ENCODE measurements at regions not wholly inside any gene's neighbourhood (a gene's known extent, or its start where the extent isn't known, plus 50 kb on each side); places are given as distances from the start of the nearest gene placed in this dataset.
"Not testable (repeated sequence)": the region's sequence is repeated elsewhere in the genome, so short reads cannot be mapped to it uniquely, and the experiment has no call there.

DNA sequence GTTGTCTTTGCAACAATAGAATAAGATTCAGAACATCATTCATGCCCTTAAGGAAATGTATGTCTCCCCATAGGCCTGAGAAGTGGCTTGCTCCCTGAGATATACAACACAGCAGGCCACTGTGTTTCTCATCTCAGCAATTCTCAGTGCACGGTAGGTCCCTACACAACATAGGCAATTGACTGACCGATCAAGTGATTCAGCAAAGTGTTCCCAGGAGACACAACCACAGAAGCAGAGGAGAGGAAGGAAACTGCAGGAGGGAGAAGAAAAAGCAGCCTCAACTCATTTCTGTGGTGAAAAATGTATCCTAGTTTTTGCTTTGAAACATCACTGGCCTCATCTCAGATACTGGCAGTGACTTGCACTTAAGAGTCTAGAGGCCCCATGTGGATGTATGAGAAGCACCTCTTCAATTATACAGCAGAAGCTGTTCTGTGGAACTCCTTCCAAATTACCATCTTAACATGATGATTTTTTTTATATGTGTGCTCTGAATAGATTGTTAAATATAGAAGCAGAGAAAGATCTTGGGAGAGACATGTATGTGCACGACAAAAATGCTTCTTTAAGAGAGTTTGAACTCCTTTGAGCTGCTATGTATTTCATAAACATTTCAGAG lies 306.8 kb downstream of the XPNPEP1 start:
- no peak overlapping the region for H3K9ac ChIP-seq (ENCODE audit: low read depth, low read length, poor library complexity, severe bottlenecking)
- no peaks in the 10 kb centered on the region for H3K27me3 ChIP-seq (ENCODE audit: insufficient read depth, low read length, poor library complexity, severe bottlenecking)
- no peaks in the 10 kb centered on the region for H3K4me1 ChIP-seq (ENCODE audit: insufficient read depth, low read length, poor library complexity, severe bottlenecking)
- no peak overlapping the region for H2AFZ ChIP-seq (ENCODE audit: low read length)
- no peaks in the 10 kb centered on the region for H4K20me1 ChIP-seq (ENCODE audit: insufficient read depth, low read length, poor library complexity, severe bottlenecking)
- H3K4me3 ChIP-seq (ENCODE audit: low read length, poor library complexity, severe bottlenecking): no peak overlapping the region
- no peak overlapping the region for H3K4me2 ChIP-seq (ENCODE audit: low read depth, low read length, poor library complexity, severe bottlenecking)
- no peaks in the 10 kb centered on the region for H3K36me3 ChIP-seq (ENCODE audit: insufficient read depth, low read length)
- no peaks in the 10 kb centered on the region for H3K79me2 ChIP-seq (ENCODE audit: insufficient read depth, low read length)
- H3F3A ChIP-seq (ENCODE audit: low read depth): no peaks in the 10 kb centered on the region
- H3K9me3 ChIP-seq (ENCODE audit: insufficient read depth, low read depth, low read length): no peaks in the 10 kb centered on the region
- TF ChIP-seq EZH2phosphoT487 (IDR thresholded peaks at IDR 0.05; ENCODE audit: borderline replicate concordance) (no peak), CTCF (conservative IDR thresholded peaks at IDR 0.05; ENCODE audit: low read length) (no peak)
- no peaks in the 10 kb centered on the region for H3K9me2 ChIP-seq (replicated peaks; ENCODE audit: low read depth, low read length)

GRCh38 chr10:109595356-109595755 lies 328.0 kb downstream of the XPNPEP1 start:
- not testable (repeated sequence) for H3K27me3 ChIP-seq (ENCODE audit: insufficient read depth, low read length, poor library complexity, severe bottlenecking); H3K4me3 ChIP-seq (ENCODE audit: low read length, poor library complexity, severe bottlenecking)

GRCh38 chr10:109593682-109594081 lies 329.6 kb downstream of the XPNPEP1 start:
- no peaks in the 10 kb centered on the region for H3K27me3 ChIP-seq (ENCODE audit: insufficient read depth, low read length, poor library complexity, severe bottlenecking)
- H3K9ac ChIP-seq (ENCODE audit: low read depth, low read length, poor library complexity, severe bottlenecking): no peak overlapping the region
- no peaks in the 10 kb centered on the region; the same call in 1 of the 2 replicates for H3K9me3 ChIP-seq (ENCODE audit: insufficient read depth, low read depth, low read length)
- no peaks in the 10 kb centered on the region for H3K9me2 ChIP-seq (replicated peaks; ENCODE audit: low read depth, low read length)
- H2AFZ ChIP-seq (ENCODE audit: low read length): no peak overlapping the region
- no peaks in the 10 kb centered on the region for H3K36me3 ChIP-seq (ENCODE audit: insufficient read depth, low read length)
- TF ChIP-seq CTCF (conservative IDR thresholded peaks at IDR 0.05; ENCODE audit: low read length): no peak
- no peak for TF ChIP-seq EZH2phosphoT487 (IDR thresholded peaks at IDR 0.05; ENCODE audit: borderline replicate concordance)
- H3F3A ChIP-seq (ENCODE audit: low read depth): no peaks in the 10 kb centered on the region
- no peaks in the 10 kb centered on the region for H3K4me1 ChIP-seq (ENCODE audit: insufficient read depth, low read length, poor library complexity, severe bottlenecking)
- H3K4me3 ChIP-seq (ENCODE audit: low read length, poor library complexity, severe bottlenecking): no peak overlapping the region
- no peaks in the 10 kb centered on the region for H4K20me1 ChIP-seq (ENCODE audit: insufficient read depth, low read length, poor library complexity, severe bottlenecking)
- H3K79me2 ChIP-seq (ENCODE audit: insufficient read depth, low read length): no peaks in the 10 kb centered on the region
- H3K4me2 ChIP-seq (ENCODE audit: low read depth, low read length, poor library complexity, severe bottlenecking): no peak overlapping the region

More at GRCh38 chr10:109595356-109595755, 328.0 kb downstream of the XPNPEP1 start:
- H3K9me2 ChIP-seq (replicated peaks; ENCODE audit: low read depth, low read length); H3K9ac ChIP-seq (ENCODE audit: low read depth, low read length, poor library complexity, severe bottlenecking); H3K4me2 ChIP-seq (ENCODE audit: low read depth, low read length, poor library complexity, severe bottlenecking); H3K4me1 ChIP-seq (ENCODE audit: insufficient read depth, low read length, poor library complexity, severe bottlenecking); H2AFZ ChIP-seq (ENCODE audit: low read length); H3K9me3 ChIP-seq (ENCODE audit: insufficient read depth, low read depth, low read length); H3K79me2 ChIP-seq (ENCODE audit: insufficient read depth, low read length); H3F3A ChIP-seq (ENCODE audit: low read depth); H3K36me3 ChIP-seq (ENCODE audit: insufficient read depth, low read length); H4K20me1 ChIP-seq (ENCODE audit: insufficient read depth, low read length, poor library complexity, severe bottlenecking): not testable (repeated sequence)

DNA sequence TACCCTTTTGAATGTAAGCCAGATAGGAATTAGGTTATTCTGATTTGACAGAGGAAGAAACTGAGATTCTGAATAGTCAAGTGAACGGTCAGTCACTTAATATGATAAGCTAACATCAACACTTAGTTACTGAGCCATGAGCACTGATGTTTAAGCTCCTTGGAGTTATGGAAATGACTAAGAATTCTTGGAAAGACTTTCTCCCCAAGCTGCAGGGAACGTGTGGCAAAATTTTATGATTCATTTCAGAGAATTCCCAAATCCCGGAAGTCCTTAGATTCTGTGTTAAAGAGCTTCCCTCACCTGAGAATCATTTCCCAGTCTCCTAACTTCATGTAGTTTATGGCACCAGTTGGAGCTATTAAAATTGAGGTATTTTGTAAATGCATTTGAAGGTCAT lies 330.9 kb downstream of the XPNPEP1 start:
- H3K79me2 ChIP-seq (ENCODE audit: insufficient read depth, low read length): no peaks in the 10 kb centered on the region
- H3K9me3 ChIP-seq (ENCODE audit: insufficient read depth, low read depth, low read length): no peaks in the 10 kb centered on the region; the same call in 1 of the 2 replicates
- no peaks in the 10 kb centered on the region for H3K9me2 ChIP-seq (replicated peaks; ENCODE audit: low read depth, low read length)
- TF ChIP-seq EZH2phosphoT487 (IDR thresholded peaks at IDR 0.05; ENCODE audit: borderline replicate concordance) (no peak), CTCF (conservative IDR thresholded peaks at IDR 0.05; ENCODE audit: low read length) (no peak)
- no peak overlapping the region for H3K4me3 ChIP-seq (ENCODE audit: low read length, poor library complexity, severe bottlenecking)
- H3K36me3 ChIP-seq (ENCODE audit: insufficient read depth, low read length): no peaks in the 10 kb centered on the region
- H3K4me1 ChIP-seq (ENCODE audit: insufficient read depth, low read length, poor library complexity, severe bottlenecking): no peaks in the 10 kb centered on the region
- no peak overlapping the region for H2AFZ ChIP-seq (ENCODE audit: low read length)
- H3K27me3 ChIP-seq (ENCODE audit: insufficient read depth, low read length, poor library complexity, severe bottlenecking): no peaks in the 10 kb centered on the region
- no peaks in the 10 kb centered on the region for H4K20me1 ChIP-seq (ENCODE audit: insufficient read depth, low read length, poor library complexity, severe bottlenecking)
- H3F3A ChIP-seq (ENCODE audit: low read depth): no peaks in the 10 kb centered on the region
- no peak overlapping the region for H3K4me2 ChIP-seq (ENCODE audit: low read depth, low read length, poor library complexity, severe bottlenecking)
- H3K9ac ChIP-seq (ENCODE audit: low read depth, low read length, poor library complexity, severe bottlenecking): no peak overlapping the region

Measured in Loucy (cell line).